ENCODE measurements at regions not wholly inside any gene's neighbourhood (a gene's known extent, or its start where the extent isn't known, plus 50 kb on each side); places are given as distances from the start of the nearest gene placed in this dataset.
"Not testable (repeated sequence)": the region's sequence is repeated elsewhere in the genome, so short reads cannot be mapped to it uniquely, and the experiment has no call there.

DNA sequence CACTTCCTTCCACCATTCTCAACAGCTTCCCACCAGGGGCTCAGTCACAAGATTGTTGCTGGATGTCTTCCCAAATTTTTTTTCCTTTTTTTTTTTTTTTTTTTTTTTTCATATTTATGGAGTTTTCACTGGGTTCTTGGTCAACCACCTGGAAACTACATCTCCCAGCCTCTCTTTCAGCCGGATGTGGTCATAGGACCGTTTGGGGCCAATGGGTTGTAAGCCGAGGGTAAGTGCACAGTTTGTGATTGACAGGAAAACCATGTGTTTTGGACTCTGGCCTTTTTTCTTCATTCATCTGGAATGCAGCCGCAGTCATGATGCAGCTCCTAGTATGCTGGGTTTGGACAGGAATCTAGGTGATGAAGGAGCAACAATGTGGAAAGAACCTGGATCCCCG is 337.1 kb upstream of the FOXK1 start:
- no peaks in the 10 kb centered on the region for H3K27me3 ChIP-seq
- 69 to 70% methylated on average over 5 of the region's 5 CpGs for WGBS, 2 donors
- no peak for DNase-seq (ENCODE audit: low spot score in 2 of 2)
- H3K4me1 ChIP-seq, result no peaks in the 10 kb centered on the region
- peaks cover 0 to 28% (median 2%) of the 10 kb centered on the region in 4 donors for H3K9me3 ChIP-seq
- no peaks in the 10 kb centered on the region for H3K36me3 ChIP-seq
- H3K27ac ChIP-seq, result no peak overlapping the region
- TF ChIP-seq CTCF (IDR thresholded peaks at IDR 0.05) (no peak), EP300 (IDR thresholded peaks at IDR 0.05) (no peak), POLR2A (IDR thresholded peaks at IDR 0.05) (no peak)
- H3K4me3 ChIP-seq, result no peak overlapping the region

DNA sequence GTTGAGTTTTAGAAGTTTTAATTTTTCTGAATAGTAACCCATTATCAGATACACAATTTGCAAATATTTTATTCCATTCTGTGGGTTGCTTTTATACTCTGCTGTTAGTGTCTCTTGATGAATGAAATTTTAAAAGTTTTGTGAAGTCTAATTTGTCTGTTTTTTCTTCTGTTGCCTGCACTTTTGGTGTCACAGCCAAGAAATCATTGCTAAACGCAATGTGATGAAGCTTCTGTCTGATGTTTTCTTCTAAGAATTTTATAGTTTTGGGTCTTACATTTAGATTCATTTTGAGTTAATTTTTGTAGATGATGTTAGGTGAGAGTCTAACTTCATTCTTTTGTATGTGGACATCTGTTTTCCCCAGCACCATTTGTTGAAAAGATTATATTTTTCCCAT is 330.0 kb upstream of the FOXK1 start:
- Histone ChIP-seq H3K27me3 (no peaks in the 10 kb centered on the region), H3K4me3 (no peak overlapping the region), H3K4me1 (no peaks in the 10 kb centered on the region), H3K27ac (no peak overlapping the region), H3K9me3 (peaks cover 0 to 24% (median 4%) of the 10 kb centered on the region in 4 donors), H3K36me3 (no peaks in the 10 kb centered on the region)
- TF ChIP-seq POLR2A (IDR thresholded peaks at IDR 0.05), result no peak
- DNase-seq (ENCODE audit: low spot score in 2 of 2), result no peak
- 86 to 98% methylated on average over 1 of the region's 1 CpG for WGBS, 2 donors

DNA sequence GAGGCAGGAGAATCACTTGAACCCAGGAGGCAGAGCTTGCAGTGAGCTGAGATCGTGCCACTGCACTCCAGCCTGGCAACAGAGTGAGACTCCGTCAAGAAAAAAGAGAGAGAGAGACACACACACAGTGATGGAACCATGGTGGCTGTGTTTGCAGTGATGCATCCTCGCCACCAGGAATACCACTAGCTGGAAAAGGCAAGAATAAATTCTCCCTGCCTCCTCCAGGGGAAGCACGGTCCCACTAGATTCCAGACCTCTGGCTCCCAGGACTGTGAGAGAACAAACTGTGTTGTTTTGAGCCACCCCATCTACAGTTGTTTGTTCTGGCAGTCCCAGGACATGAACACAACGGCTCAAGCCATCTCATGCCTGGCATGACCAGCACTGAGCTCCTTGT is 320.3 kb upstream of the FOXK1 start:
- Histone ChIP-seq H3K4me1 (no peaks in the 10 kb centered on the region), H3K36me3 (no peaks in the 10 kb centered on the region), H3K9me3 (peaks cover 0 to 10% (median 0%) of the 10 kb centered on the region in 4 donors), H3K27ac (no peak overlapping the region), H3K27me3 (no peaks in the 10 kb centered on the region), H3K4me3 (no peak overlapping the region)
- WGBS, 2 donors, result 74 to 79% methylated on average over 4 to 5 of the region's 5 CpGs
- TF ChIP-seq CTCF (IDR thresholded peaks at IDR 0.05) (no peak), POLR2A (IDR thresholded peaks at IDR 0.05) (no peak)
- no peak for DNase-seq (ENCODE audit: low spot score in 2 of 2)

GRCh38 chr7:4383584-4383983 is 298.5 kb upstream of the FOXK1 start:
- no peaks in the 10 kb centered on the region for H3K4me1 ChIP-seq
- TF ChIP-seq POLR2A (IDR thresholded peaks at IDR 0.05) (no peak), CTCF (IDR thresholded peaks at IDR 0.05) (no peak), EP300 (IDR thresholded peaks at IDR 0.05) (no peak)
- H3K4me3 ChIP-seq, result no peak overlapping the region
- H3K27me3 ChIP-seq, result no peaks in the 10 kb centered on the region
- WGBS, 2 donors, result 82 to 83% methylated on average over 12 of the region's 12 CpGs
- no peak for DNase-seq (ENCODE audit: low spot score in 2 of 2)
- H3K36me3 ChIP-seq, result no peaks in the 10 kb centered on the region
- no peak overlapping the region for H3K27ac ChIP-seq
- peaks cover 0 to 28% (median 0%) of the 10 kb centered on the region in 4 donors for H3K9me3 ChIP-seq

DNA sequence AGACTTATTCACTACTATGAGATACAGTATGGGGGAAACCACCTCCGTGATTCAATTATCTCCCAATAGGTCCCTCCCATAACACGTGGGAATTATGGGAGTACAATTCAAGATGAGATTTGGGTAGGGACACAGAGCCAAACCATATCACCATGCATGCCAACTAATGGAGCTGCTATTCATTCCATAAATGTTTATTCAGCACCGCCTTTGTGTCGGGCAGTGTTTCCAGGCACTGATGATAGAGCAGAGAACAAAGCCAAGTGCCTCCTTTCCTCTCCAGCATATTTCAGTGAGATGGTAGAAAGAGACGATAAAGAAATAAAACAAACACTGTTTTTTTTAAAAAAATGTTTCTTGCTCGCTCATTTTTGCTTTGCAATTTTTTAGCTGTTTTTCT is 295.9 kb upstream of the FOXK1 start:
- Histone ChIP-seq H3K9me3 (peaks cover 0 to 20% (median 0%) of the 10 kb centered on the region in 4 donors), H3K36me3 (no peaks in the 10 kb centered on the region), H3K27ac (no peak overlapping the region), H3K4me3 (no peak overlapping the region), H3K27me3 (no peaks in the 10 kb centered on the region), H3K4me1 (no peaks in the 10 kb centered on the region)
- 52 to 61% methylated on average over 6 of the region's 6 CpGs for WGBS, 2 donors
- TF ChIP-seq CTCF (IDR thresholded peaks at IDR 0.05) (no peak), EP300 (IDR thresholded peaks at IDR 0.05) (no peak), POLR2A (IDR thresholded peaks at IDR 0.05) (no peak)
- DNase-seq (ENCODE audit: low spot score in 2 of 2), result no peak

DNA sequence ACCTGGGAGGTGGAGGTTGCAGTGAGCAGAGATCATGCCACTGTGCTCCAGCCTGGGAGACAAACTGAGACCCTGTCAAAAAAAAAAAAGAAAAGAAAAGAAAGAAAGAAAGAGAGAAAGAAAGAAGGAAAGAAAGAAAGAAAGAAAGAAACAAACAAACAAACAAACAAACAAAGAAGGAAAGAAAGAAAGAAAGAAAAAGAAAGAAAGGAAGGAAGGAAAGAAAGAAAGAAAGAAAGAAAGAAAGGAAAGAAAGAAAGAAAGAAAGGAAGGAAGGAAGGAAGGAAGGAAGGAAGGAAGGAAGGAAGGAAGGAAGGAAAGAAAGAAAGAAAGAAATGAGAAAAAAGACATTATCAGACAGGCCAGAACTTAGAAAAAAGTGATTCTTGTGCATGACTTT is 291.0 kb upstream of the FOXK1 start:
- not testable (repeated sequence) for DNase-seq (ENCODE audit: low spot score in 2 of 2); H3K36me3 ChIP-seq; H3K27ac ChIP-seq; H3K27me3 ChIP-seq; H3K4me1 ChIP-seq; H3K4me3 ChIP-seq
- peaks cover 0 to 27% (median 0%) of the 10 kb centered on the region in 4 donors for H3K9me3 ChIP-seq

Measured in tibial nerve (tissue), 4 donors.